Liver (tissue), 8 donors: ENCODE measurements at regions not wholly inside any gene's neighbourhood (a gene's known extent, or its start where the extent isn't known, plus 50 kb on each side); places are given as distances from the start of the nearest gene placed in this dataset.

Experiments used
- DNase-seq: peaks from one replicate; pipeline ENCODE4 v3.0.0-alpha.2; 2017; ENCODE audit warnings: low spot score
- H3K27ac ChIP-seq, 2 donors: one replicate each; pipeline ENCODE4 v1.7.0; 2013; ENCODE audit warnings: inconsistent platforms in 2 of 2, low read length in 2 of 2, control low read depth in 1 of 2, low read depth in 1 of 2, mild to moderate bottlenecking in 1 of 2
- H3K27me3 ChIP-seq, 4 donors: one replicate each; pipeline versions ENCODE4 v1.6.1 to v1.7.0; 2013; ENCODE audit warnings: low read length in 3 of 4, inconsistent platforms in 1 of 4, mild to moderate bottlenecking in 1 of 4, moderate library complexity in 1 of 4; ENCODE audit not compliant: control insufficient read depth in 4 of 4, insufficient read depth in 4 of 4
- H3K36me3 ChIP-seq, 4 donors: one replicate each; pipeline versions ENCODE4 v1.6.1 to v1.7.0; 2013; ENCODE audit warnings: low read length in 3 of 4, mild to moderate bottlenecking in 3 of 4, low read depth in 1 of 4, moderate library complexity in 1 of 4; ENCODE audit not compliant: control insufficient read depth in 4 of 4, insufficient read depth in 3 of 4
- H3K4me1 ChIP-seq, 4 donors: one replicate each; pipeline versions ENCODE4 v1.6.1 to v1.7.0; 2013; ENCODE audit warnings: low read length in 3 of 4, mild to moderate bottlenecking in 3 of 4, moderate library complexity in 1 of 4; ENCODE audit not compliant: control insufficient read depth in 4 of 4, insufficient read depth in 4 of 4
- H3K4me3 ChIP-seq, 3 donors: one replicate each; pipeline versions ENCODE4 v1.6.1 to v1.7.0; 2013; ENCODE audit warnings: low read length in 3 of 3, control low read depth in 1 of 3, low read depth in 1 of 3, mild to moderate bottlenecking in 1 of 3
- H3K9ac ChIP-seq, 2 donors: one replicate each; pipeline ENCODE4 v1.7.0; 2013; ENCODE audit warnings: low read length in 2 of 2, mild to moderate bottlenecking in 2 of 2, moderate library complexity in 2 of 2, control low read depth in 1 of 2, low read depth in 1 of 2
- H3K9me3 ChIP-seq, 4 donors: one replicate each; pipeline versions ENCODE4 v1.6.1 to v1.7.0; 2013; ENCODE audit warnings: low read length in 3 of 4; ENCODE audit not compliant: control insufficient read depth in 4 of 4
- ATF3 ChIP-seq: IDR thresholded peaks from 2 replicates; pipeline ENCODE4 v1.6.1; 2016; ENCODE audit warnings: antibody characterized with exemption
- CTCF ChIP-seq: fragments of 150-350 bp; IDR thresholded peaks from 2 replicates; pipeline ENCODE4 v1.5.1; 2017; ENCODE audit warnings: improper control_type of control experiment, low read depth, low read length; ENCODE audit not compliant: missing input control
- EGR1 ChIP-seq, 2 donors: IDR thresholded peaks; 2 replicates each; pipeline ENCODE4 v1.6.1; 2016 to 2018; ENCODE audit warnings: antibody characterized with exemption in 2 of 2, low read depth in 2 of 2
- FOXA1 ChIP-seq: IDR thresholded peaks from 2 replicates; pipeline ENCODE4 v1.6.1; 2016; ENCODE audit warnings: antibody characterized with exemption
- FOXA2 ChIP-seq: IDR thresholded peaks from 2 replicates; pipeline ENCODE4 v1.6.1; 2016; ENCODE audit warnings: antibody characterized with exemption
- GABPA ChIP-seq, 2 donors: IDR thresholded peaks in 1 of 2; conservative IDR thresholded peaks in 1 of 2; 2 replicates each; pipeline ENCODE4 v1.6.1; 2016; ENCODE audit warnings: antibody characterized with exemption in 2 of 2, mild to moderate bottlenecking in 1 of 2, moderate library complexity in 1 of 2
- HNF4A ChIP-seq, 2 donors: conservative IDR thresholded peaks; 2 replicates each; pipeline ENCODE4 v1.6.1; 2016; ENCODE audit warnings: antibody characterized with exemption in 2 of 2, mild to moderate bottlenecking in 2 of 2
- HNF4G ChIP-seq: IDR thresholded peaks from 2 replicates; pipeline ENCODE4 v1.6.1; 2016; ENCODE audit warnings: antibody characterized with exemption
- JUND ChIP-seq, 2 donors: IDR thresholded peaks; 2 replicates each; pipeline ENCODE4 v1.6.1; 2016; ENCODE audit warnings: antibody characterized with exemption in 2 of 2
- MAX ChIP-seq: IDR thresholded peaks from 2 replicates; pipeline ENCODE4 v1.6.1; 2016; ENCODE audit warnings: antibody characterized with exemption
- NR2F2 ChIP-seq: IDR thresholded peaks from 2 replicates; pipeline ENCODE4 v1.6.1; 2016; ENCODE audit warnings: antibody characterized with exemption
- RAD21 ChIP-seq, 2 donors: IDR thresholded peaks; 2 replicates each; pipeline ENCODE4 v1.6.1; 2016; ENCODE audit warnings: antibody characterized with exemption in 2 of 2, mild to moderate bottlenecking in 2 of 2
- REST ChIP-seq: IDR thresholded peaks from 2 replicates; pipeline ENCODE4 v1.6.1; 2016; ENCODE audit warnings: antibody characterized with exemption, mild to moderate bottlenecking
- RXRA ChIP-seq, 2 donors: IDR thresholded peaks; 2 replicates each; pipeline ENCODE4 v1.6.1; 2017 to 2018; ENCODE audit warnings: antibody characterized with exemption in 2 of 2, mild to moderate bottlenecking in 1 of 2
- SP1 ChIP-seq: IDR thresholded peaks from 2 replicates; pipeline ENCODE4 v1.6.1; 2018; ENCODE audit warnings: antibody characterized with exemption, mild to moderate bottlenecking
- TAF1 ChIP-seq: conservative IDR thresholded peaks from 2 replicates; pipeline ENCODE4 v1.6.1; 2016; ENCODE audit warnings: antibody characterized with exemption, mild to moderate bottlenecking
- YY1 ChIP-seq: IDR thresholded peaks from 2 replicates; pipeline ENCODE4 v1.6.1; 2016; ENCODE audit warnings: antibody characterized with exemption, mild to moderate bottlenecking
- ZBTB33 ChIP-seq: IDR thresholded peaks from 2 replicates; pipeline ENCODE4 v1.6.1; 2016; ENCODE audit warnings: antibody characterized with exemption
- WGBS: extraction: QIAGEN DNeasy Blood & Tissue Kit; methylation state at CpG from one replicate; pipeline ENCODE4 v1.1.7; 2013; 5-methylcytosine and 5-hydroxymethylcytosine counted together
- donor health status: healthy.
- donor health status: healthy.
- donor health status: healthy.
- donor health status: healthy.
- donor health status: healthy.

GRCh38 chr14:84694161-84694560 is 835.8 kb upstream of the FLRT2 start:
- no peak for TF ChIP-seq HNF4A (conservative IDR thresholded peaks at IDR 0.05)
- no peak for TF ChIP-seq MAX
- TF ChIP-seq NR2F2 = no peak
- TF ChIP-seq GABPA (IDR thresholded peaks at IDR 0.05 in 1 of 2, conservative IDR thresholded peaks at IDR 0.05 in 1 of 2) = no peak
- TF ChIP-seq RXRA (IDR thresholded peaks at IDR 0.05) = no peak
- TF ChIP-seq REST = no peak
- TF ChIP-seq FOXA2 = no peak
- no peak for TF ChIP-seq YY1
- no peak for TF ChIP-seq RAD21 (IDR thresholded peaks at IDR 0.05)
- no peak for TF ChIP-seq FOXA1
- TF ChIP-seq SP1 = no peak
- TF ChIP-seq JUND (IDR thresholded peaks at IDR 0.05) = no peak
- TF ChIP-seq TAF1 = no peak
- no peak for TF ChIP-seq ZBTB33
- TF ChIP-seq HNF4G = no peak
- no peak for TF ChIP-seq CTCF
- no peak for TF ChIP-seq ATF3
- H3K27ac ChIP-seq = no peak overlapping the region
- no peaks in the 10 kb centered on the region for H3K4me1 ChIP-seq
- no peak for DNase-seq
- no peak overlapping the region for H3K4me3 ChIP-seq
- no peak overlapping the region for H3K9ac ChIP-seq
- H3K9me3 ChIP-seq = no peaks in the 10 kb centered on the region
- no peaks in the 10 kb centered on the region for H3K36me3 ChIP-seq
- H3K27me3 ChIP-seq = no peaks in the 10 kb centered on the region

GRCh38 chr14:84704601-84705000 is 825.3 kb upstream of the FLRT2 start:
- H3K27me3 ChIP-seq = peaks cover 0 to 3% (median 0%) of the 10 kb centered on the region in 4 donors
- H3K4me1 ChIP-seq = no peaks in the 10 kb centered on the region
- no peak overlapping the region for H3K9ac ChIP-seq
- no peaks in the 10 kb centered on the region for H3K9me3 ChIP-seq
- DNase-seq = no peak
- H3K4me3 ChIP-seq = no peak overlapping the region
- no peaks in the 10 kb centered on the region for H3K36me3 ChIP-seq
- H3K27ac ChIP-seq = no peak overlapping the region
- 89% methylated on average over 2 of the region's 2 CpGs for WGBS
- no peak for TF ChIP-seq ATF3
- TF ChIP-seq ZBTB33 = no peak
- TF ChIP-seq NR2F2 = no peak
- no peak for TF ChIP-seq EGR1 (IDR thresholded peaks at IDR 0.05; ENCODE audit: low read depth in 2 of 2)
- no peak for TF ChIP-seq REST
- TF ChIP-seq YY1 = no peak
